Motor neuron (in vitro differentiated cells): ENCODE measurements at regions not wholly inside any gene's neighbourhood (a gene's known extent, or its start where the extent isn't known, plus 50 kb on each side); places are given as distances from the start of the nearest gene placed in this dataset.
A peak's percentile ranks its signal among the peaks of the same experiment; 100 is the strongest.
"Not testable (repeated sequence)": the region's sequence is repeated elsewhere in the genome, so short reads cannot be mapped to it uniquely, and the experiment has no call there.

ENCODE experiments used
- ATAC-seq, 8 experiments: fragments of 200-7000 bp; cut with Tn5 transposase; replicated peaks in 6 of 8; 2 replicates each; pipeline ENCODE4 v1.8.0; 2021; ENCODE audit warnings: mild to moderate bottlenecking in 8 of 8, moderate library complexity in 8 of 8
- H3K27ac ChIP-seq, 2 donors: fragments of 250-450 bp; sonication (Bioruptor Pico); 2 replicates each; pipeline ENCODE4 v1.9.0; 2021; ENCODE audit warnings: antibody characterized with exemption in 2 of 2, mild to moderate bottlenecking in 2 of 2, moderate library complexity in 1 of 2
- H3K4me1 ChIP-seq, 2 donors: fragments of 250-450 bp; sonication (Bioruptor Pico); replicated peaks in 1 of 2; 2 replicates each; pipeline ENCODE4 v1.6.1; 2021; ENCODE audit warnings: antibody characterized with exemption in 2 of 2, mild to moderate bottlenecking in 2 of 2, moderate library complexity in 1 of 2
- H3K4me3 ChIP-seq, 5 donors: fragments of 250-450 bp; sonication (Bioruptor Pico); 2 replicates each; pipeline ENCODE4 v1.9.0; 2021; ENCODE audit warnings: antibody characterized with exemption in 5 of 5, mild to moderate bottlenecking in 5 of 5, moderate library complexity in 4 of 5
- WGBS, 10 experiments: fragments of 450-650 bp; shearing (Covaris generic); methylation state at CpG; one replicate each; pipeline ENCODE4 v1.0.0; 2022; 5-methylcytosine and 5-hydroxymethylcytosine counted together
- in situ Hi-C, 9 experiments: fragments of 400-800 bp; cut with MboI; loops; one replicate each; pipeline ENCODE4 v1.15.0; 2021; ENCODE audit warnings: low sequenced_read_pairs in 9 of 9, low pct_unique_long_range_greater_than_20kb in 2 of 9; ENCODE audit not compliant: unreplicated experiment in 9 of 9

DNA sequence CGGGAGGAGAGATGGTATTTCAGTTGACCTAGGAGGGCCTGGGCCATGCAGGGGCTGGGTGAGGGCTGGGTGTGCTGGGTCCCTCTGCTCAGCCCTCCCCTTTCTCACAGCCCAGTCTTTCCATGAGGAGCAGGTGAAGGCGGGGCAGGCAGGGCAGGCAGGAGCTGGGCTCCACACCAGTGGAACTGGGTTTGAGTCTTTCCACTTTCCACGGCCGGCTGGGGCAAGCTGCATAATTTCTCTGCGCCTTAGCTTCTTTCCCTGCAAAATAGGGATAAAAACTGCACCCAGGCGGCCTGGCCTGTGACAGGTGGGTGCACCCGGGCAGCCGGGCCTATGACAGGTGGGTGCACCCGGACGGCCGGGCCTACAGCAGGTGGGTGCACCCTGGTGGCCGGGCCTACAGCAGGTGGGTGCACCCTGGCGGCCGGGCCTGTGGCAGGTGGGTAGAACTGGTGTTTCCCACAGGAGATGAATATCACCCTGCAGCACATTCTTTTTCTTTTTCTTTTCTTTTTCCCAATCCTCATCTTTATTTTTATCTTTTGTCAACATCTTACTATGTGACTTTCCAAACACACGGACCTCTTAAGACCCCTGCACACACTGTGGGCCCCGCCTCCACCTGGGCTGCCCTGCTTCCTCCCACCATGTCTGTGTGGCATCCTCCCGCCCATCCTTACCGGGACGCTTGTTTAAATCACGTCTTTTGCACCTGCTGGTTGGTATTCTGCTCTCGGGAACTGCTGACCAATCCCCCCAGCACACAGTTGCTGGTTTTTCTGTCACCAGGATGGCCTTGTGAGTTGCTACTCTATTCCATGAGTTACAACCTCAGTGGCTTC is 111.3 kb downstream of the NPIPB11 start:
- ATAC-seq, in situ Hi-C loops, H3K4me1 ChIP-seq, H3K27ac ChIP-seq, H3K4me3 ChIP-seq: not testable (repeated sequence)
- 60 to 87% (median 87%) methylated on average over 1 to 3 of the region's 21 CpGs; no CpG with 5 or more reads in 5 of the 10 experiments for whole genome bisulfite sequencing, 10 experiments

DNA sequence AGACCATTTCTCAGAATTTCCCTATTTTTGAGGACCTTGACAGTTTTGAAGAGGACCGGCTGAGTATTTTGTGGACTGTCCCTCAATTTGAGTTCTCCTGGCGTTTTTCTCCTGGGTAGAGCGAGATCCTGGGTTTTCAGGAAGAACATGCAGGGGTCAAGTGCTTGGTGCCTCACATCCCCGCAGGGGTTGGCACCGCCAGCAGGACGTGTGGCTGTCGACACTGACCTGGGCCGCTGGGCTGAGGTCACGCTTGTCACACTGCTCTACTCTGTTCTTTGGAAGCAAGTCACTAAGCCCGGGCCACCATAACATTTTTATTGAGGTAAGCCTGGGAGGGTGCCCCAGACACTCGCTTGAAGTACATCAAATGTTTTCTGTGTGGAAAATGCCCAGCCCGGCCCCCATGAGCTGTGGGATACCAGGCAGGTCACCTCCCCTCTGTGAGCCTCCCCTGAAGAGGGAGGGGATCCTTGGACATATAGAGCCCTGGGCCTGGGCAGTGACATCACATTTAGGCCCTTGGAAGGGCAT is 112.0 kb downstream of the NPIPB11 start:
- WGBS, 10 experiments: no CpG with 5 or more reads among the region's 12 CpGs
- H3K27ac ChIP-seq, H3K4me3 ChIP-seq, in situ Hi-C loops, ATAC-seq, H3K4me1 ChIP-seq: not testable (repeated sequence)

DNA sequence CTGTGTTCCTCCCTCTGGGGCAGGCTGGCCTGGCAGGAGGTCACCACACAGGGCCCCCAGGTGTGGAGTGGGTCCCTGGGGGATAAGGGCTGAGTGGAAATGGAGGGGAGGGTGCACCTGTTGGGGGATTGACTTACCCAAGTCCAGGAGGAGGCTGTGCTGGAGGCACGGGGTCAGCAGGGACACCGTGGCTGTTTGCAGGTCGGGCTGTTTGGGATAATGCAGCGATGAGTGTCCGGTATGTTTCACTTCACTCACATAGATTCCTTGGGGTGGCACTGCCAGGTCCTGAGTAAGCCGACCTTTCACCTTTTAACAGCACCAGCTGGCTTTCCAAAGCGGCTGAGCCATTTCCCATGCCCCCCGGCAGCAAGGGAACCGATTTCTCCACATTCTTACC is 113.0 kb downstream of the NPIPB11 start:
- H3K4me3 ChIP-seq, H3K27ac ChIP-seq, ATAC-seq, in situ Hi-C loops, H3K4me1 ChIP-seq: not testable (repeated sequence)
- WGBS, 10 experiments: no CpG with 5 or more reads among the region's 9 CpGs

DNA sequence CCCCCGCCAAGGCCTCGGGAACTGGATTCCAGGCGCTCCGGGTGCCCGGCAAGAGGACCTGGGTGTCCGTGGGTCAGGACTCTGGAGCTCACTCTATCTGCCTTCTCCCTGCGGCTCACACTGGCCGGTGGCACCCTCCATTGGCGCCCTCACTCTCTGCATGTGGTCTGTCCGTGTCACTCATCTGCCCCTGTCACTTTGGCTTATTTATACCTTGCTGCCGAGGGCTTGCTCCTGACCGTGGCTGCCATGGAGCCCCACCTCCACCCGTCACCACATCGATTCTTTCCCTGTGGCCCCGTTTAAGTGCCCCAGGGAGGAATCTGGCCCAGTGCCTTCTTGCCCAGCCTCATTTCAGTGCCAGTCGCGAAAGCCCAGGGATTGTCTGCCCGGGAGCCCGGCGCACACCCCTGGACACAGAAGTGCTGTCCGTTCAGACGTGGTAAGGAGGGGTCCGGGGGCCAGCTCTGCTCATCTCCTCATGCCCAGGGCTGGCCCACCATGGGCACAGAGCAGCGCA is 113.5 kb downstream of the NPIPB11 start:
- in situ Hi-C loops, H3K4me1 ChIP-seq, H3K27ac ChIP-seq, H3K4me3 ChIP-seq: not testable (repeated sequence)
- WGBS, 10 experiments: no CpG with 5 or more reads among the region's 24 CpGs
- ATAC-seq: peak in 1 of 8 experiments; percentile 6

DNA sequence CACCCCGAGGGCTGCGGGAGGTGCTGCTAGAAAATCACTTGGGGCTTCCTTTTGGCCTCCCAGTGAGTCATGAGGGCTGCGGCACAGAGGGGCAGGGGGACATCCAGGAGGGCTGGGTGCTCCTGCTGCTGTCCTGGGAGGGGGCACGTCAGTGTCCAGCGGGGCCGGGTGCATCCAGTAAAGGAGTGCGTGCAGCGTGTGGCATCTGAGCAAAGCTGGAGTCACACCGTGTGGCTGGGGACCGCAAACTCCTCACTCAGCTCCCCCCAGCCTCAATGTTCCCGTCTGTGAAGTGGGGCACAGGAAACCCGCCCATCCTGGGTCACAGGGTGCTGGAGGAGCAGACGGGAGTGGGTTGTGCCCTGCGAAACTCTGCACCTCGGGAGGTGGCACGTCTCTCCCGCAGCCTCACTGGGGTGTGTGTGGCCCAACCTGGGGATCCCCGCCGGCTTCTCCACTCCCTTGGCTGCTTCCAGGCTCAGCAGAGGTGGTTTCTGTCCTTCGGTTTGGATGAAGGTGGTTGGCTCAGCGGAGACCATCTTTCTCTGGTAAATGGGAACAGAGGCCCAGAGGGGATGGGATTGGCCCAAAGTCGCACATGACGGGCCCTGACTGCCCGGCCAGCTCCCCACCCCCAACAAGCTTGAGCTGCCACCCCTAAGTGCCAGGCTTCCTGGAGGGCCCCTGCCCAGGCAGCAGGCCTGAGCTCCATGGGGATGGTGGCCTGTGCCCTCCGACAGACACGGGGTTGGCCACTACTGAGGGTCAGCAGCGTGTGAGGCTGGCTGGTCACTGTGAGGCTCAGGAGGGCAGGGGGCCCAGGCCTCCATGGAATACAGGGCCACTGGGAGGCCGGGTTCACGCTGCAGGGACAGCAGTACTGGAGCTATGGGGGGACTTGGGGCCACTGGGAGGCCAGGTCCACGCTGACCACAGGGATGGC is 114.9 kb downstream of the NPIPB11 start:
- WGBS, 10 experiments: 80% methylated on average over 4 of the region's 30 CpGs; no CpG with 5 or more reads in 9 of the 10 experiments
- H3K4me3 ChIP-seq, H3K27ac ChIP-seq, in situ Hi-C loops, H3K4me1 ChIP-seq: not testable (repeated sequence)
- ATAC-seq: peak in 1 of 8 experiments; percentile 11

DNA sequence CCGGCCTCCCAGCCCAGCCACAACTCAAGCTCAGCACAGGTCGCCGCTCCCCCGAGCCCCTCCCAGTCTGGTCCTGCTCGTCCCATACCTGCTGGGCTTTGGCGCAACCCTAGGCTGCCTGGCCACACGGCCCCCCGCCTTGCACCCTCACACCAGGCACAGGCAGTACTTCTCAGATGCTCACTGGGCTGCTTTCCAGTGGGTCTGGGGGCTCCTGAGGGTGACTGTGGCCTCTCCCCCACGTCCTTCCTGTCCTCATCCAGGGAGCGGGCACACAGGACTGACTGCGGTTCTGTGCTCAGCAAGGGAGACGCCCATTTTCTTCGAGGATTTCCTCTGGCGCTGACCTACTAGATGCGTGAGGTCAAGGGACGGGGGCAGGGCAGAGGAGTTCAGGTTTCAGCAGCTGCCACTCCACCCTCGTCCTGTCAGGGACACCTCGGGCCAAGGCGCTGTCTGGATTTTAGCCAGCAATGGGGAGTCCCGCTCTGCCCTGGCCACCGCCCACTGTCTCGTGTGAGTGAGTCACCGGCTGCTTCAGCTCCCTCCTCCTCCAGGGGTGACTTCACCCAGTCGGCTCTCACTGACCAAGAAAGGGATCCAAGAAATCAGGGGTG is 115.8 kb downstream of the NPIPB11 start:
- in situ Hi-C loops: no loop called here
- WGBS, 10 experiments: no CpG with 5 or more reads among the region's 24 CpGs
- peaks cover 0 to 5% of the 10 kb centered on the region in 2 donors for H3K4me1 ChIP-seq
- H3K4me3 ChIP-seq: no peak overlapping the region
- ATAC-seq: peak; percentile 86 to 97 (median 94)
- H3K27ac ChIP-seq: no peak overlapping the region

DNA sequence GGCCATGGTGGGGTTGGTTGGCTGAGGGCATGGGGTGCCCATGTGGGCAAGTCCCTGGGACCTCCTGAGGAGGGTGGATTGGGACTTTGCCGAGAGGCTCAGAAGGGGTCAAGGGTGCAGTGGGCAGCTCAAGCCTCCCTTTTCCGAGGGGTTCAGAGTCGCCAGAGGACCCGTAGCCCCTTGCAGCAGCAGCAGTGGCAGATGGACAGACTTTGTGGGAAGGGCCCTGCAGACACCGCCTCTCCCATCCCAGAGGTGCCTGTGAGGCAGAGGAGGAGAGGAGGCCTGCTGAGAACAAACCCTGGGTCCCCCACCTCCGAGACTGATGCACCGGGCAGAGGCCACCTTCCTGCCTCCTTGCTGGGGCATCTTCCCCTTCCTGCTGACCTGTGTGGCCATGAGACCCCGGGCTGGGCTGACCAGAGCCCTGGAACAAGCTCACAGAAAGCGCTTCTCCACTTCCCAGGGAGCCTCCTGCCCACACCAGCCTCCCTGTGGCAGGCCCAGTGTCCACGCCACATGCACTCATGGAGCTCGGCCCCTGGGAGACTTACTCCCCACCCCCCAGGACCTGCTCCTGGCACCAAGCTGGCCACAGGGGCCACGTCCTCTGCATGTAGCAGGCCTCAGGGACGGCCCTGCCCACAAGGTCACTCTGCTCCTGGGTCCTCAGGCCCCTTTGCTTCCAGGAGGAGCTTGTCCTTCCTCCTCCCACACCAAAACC is 116.8 kb downstream of the NPIPB11 start:
- 94% methylated on average over 3 of the region's 13 CpGs; no CpG with 5 or more reads in 9 of the 10 experiments for WGBS, 10 experiments

DNA sequence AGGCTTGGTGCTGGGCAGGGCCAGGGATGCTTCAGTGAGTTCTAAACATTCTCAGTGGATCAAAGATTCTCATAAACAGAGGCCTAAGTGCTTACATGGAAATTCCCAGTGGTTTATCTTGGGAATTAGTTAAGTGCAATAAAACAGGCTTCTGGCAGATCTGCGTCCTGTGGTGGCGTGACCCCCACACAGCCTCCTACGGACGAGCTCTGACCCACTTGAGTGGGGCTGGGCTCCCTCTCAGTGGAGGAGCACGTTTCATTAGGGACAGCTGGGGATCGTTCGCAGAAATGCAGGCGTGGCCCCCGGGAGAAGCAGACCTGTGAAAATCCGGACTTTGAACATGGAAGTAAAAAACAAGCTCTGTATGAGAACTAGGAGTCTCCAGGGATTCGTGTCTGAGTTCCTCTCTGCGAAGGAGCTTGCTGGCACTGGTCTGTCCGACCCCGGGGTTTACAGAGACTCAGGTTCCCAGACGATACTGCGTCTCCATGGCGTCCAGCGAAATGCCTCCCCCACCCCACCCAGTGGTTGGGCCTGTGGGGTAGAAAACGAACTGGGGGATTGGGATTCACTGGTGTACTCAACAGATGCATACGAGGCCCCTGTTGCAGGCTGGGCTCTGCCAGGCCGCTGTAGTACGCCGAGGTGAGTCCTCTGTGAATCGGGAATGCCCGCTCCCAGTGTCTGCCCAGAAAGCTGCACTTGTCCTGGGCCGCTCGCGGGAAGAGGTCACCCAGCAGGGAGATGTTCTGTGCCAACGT is 117.6 kb downstream of the NPIPB11 start:
- H3K27ac ChIP-seq, H3K4me3 ChIP-seq, in situ Hi-C loops, H3K4me1 ChIP-seq: not testable (repeated sequence)
- WGBS, 10 experiments: 20 to 100% (median 87%) methylated on average over 1 to 4 of the region's 29 CpGs; no CpG with 5 or more reads in 5 of the 10 experiments
- peak in 3 of 8 experiments; percentile 19 to 31 (median 29) for ATAC-seq

More for the DNA sequence above, 116.8 kb downstream of the NPIPB11 start:
- ATAC-seq: peak in 1 of 8 experiments; percentile 2
- H3K4me3 ChIP-seq, H3K4me1 ChIP-seq, H3K27ac ChIP-seq, in situ Hi-C loops: not testable (repeated sequence)

DNA sequence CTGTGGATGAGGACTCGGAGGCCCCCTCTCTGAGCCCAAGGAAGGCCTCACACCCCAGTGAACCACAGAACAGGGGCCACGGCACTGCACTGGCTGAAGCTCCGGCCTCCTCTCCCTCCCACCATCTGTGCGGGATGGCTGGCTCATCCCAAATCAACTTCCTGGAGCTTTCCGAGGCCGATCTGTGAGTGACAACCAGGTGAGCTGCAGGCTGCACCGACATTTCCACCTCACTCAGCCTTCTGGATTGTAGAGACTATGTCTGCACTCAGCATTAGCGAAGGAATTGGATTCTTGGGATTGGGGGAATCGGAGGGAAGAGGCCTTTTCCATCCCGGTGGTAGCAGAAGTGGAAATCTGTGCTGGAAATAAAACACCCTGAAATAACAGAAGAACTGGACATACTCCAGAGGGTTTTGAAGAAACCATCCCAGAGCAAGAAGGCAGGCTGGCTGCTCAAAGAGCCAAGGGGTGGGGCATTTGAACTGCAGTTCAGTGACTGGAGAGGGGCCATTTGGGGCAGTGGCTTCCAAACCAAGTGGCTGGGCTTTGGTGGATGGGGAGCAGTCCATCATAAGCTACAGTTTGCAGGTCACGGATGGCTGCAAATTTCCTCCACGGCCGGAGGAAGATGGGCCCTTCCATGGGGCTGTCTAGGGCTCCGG is 118.5 kb downstream of the NPIPB11 start:
- H3K4me1 ChIP-seq, H3K4me3 ChIP-seq, in situ Hi-C loops, ATAC-seq, H3K27ac ChIP-seq: not testable (repeated sequence)
- 30 to 90% methylated on average over 2 of the region's 14 CpGs; no CpG with 5 or more reads in 8 of the 10 experiments for WGBS, 10 experiments

DNA sequence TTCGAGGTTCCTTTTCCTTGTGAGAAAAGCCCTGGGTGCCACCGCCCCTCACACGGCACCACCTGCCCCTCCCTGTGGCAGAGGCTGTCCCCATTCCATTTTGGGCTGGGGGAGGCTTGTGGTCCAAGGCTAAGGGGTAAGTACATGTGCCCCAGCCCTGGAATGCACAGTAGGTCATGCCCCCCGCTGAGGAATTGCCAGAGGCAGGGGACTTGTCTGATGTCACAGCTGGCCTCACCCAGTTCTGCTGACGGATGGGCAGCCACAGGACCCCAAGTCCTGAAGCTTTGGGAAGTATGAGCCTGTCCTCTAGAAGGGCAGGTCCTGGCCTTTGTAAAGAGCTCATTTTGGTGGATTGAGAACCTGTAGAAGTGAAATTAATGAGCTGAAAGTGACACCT is 119.3 kb downstream of the NPIPB11 start:
- H3K4me3 ChIP-seq, in situ Hi-C loops, H3K4me1 ChIP-seq, H3K27ac ChIP-seq, ATAC-seq: not testable (repeated sequence)
- no CpG with 5 or more reads among the region's 5 CpGs for WGBS, 10 experiments

DNA sequence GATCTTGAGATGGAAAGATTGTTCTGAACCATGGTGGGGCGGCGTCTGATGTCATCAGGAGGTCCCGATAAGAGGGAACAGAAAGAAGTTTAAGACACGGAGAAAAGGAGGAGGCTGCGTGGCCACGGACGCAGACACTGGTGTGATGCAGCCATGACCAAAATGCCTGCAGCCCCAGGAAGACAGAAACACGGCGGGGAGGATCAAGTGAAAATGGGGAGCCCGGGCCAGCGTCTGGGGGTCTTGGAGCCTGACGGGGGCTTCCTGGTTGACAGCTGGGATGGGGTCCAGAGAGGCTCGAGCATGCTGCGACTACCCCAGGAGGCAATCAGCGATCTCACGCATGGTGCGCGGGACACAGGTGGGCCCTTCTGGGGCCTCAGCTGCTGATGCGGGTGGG is 119.7 kb downstream of the NPIPB11 start:
- ATAC-seq, in situ Hi-C loops, H3K4me3 ChIP-seq, H3K27ac ChIP-seq, H3K4me1 ChIP-seq: not testable (repeated sequence)
- WGBS, 10 experiments: 70 to 100% (median 92%) methylated on average over 1 to 2 of the region's 19 CpGs; no CpG with 5 or more reads in 7 of the 10 experiments
